SK-N-MC (cell line): ENCODE measurements at regions not wholly inside any gene's neighbourhood (a gene's known extent, or its start where the extent isn't known, plus 50 kb on each side); places are given as distances from the start of the nearest gene placed in this dataset.

ENCODE experiments used
- EZH2 ChIP-seq: fragments of 200-600 bp; sonication (generic); IDR thresholded peaks from one replicate; pipeline ENCODE4 v1.6.1; 2017; ENCODE audit warnings: antibody characterized with exemption
- POLR2AphosphoS5 ChIP-seq: IDR thresholded peaks from 2 replicates; pipeline ENCODE4 v1.6.1; 2012; ENCODE audit warnings: mild to moderate bottlenecking, low read depth, low read length, borderline replicate concordance

- no peak for TF ChIP-seq EZH2
- no peak for TF ChIP-seq POLR2AphosphoS5
These were observed 171.5 kb downstream of the AXIN2 start for GRCh38 chr17:65389949-65390348.
